Psoas muscle (tissue), 7 donors: ENCODE measurements at regions not wholly inside any gene's neighbourhood (a gene's known extent, or its start where the extent isn't known, plus 50 kb on each side); places are given as distances from the start of the nearest gene placed in this dataset.

ENCODE experiments used
- ATAC-seq, 4 donors: fragments of 200-7000 bp; cut with Tn5 transposase; one replicate each; pipeline ENCODE4 v1.9.1; 2020; ENCODE audit warnings: moderate library complexity in 3 of 4, mild to moderate bottlenecking in 2 of 4
- DNase-seq, 2 donors: peaks; one replicate each; pipeline ENCODE4 v3.0.0-alpha.2; 2020
- H3K27ac ChIP-seq: fragments of 200-600 bp; one replicate; pipeline ENCODE4 v1.8.0; 2022
- H3K27me3 ChIP-seq, 3 donors: fragments of 200-600 bp in 1 of 3; one replicate each; pipeline versions ENCODE4 v1.6.1 to v1.8.0; 2013 to 2022; ENCODE audit warnings: low read length in 2 of 3, mild to moderate bottlenecking in 2 of 3, moderate library complexity in 1 of 3; ENCODE audit not compliant: insufficient read depth in 3 of 3
- H3K36me3 ChIP-seq, 2 donors: fragments of 200-600 bp in 1 of 2; one replicate each; pipeline versions ENCODE4 v1.6.1 to v1.8.0; 2013 to 2022; ENCODE audit warnings: low read depth in 1 of 2, mild to moderate bottlenecking in 1 of 2, moderate library complexity in 1 of 2; ENCODE audit not compliant: insufficient read depth in 1 of 2
- H3K4me1 ChIP-seq: fragments of 200-600 bp; one replicate; pipeline ENCODE4 v1.8.0; 2022
- H3K4me3 ChIP-seq: fragments of 200-600 bp; one replicate; pipeline ENCODE4 v1.8.0; 2022; ENCODE audit warnings: mild to moderate bottlenecking
- H3K9me3 ChIP-seq: fragments of 200-600 bp; one replicate; pipeline ENCODE4 v1.8.0; 2022
- CTCF ChIP-seq: fragments of 200-600 bp; IDR thresholded peaks from one replicate; pipeline ENCODE4 v1.8.0; 2022; ENCODE audit warnings: antibody characterized with exemption
- WGBS, 3 donors: extraction: QIAGEN DNeasy Blood & Tissue Kit; methylation state at CpG; one replicate each; pipeline versions ENCODE4 v1.1.6 to v1.1.7; 2013; 5-methylcytosine and 5-hydroxymethylcytosine counted together
- intact Hi-C, 2 donors: fragments of 100-400 bp; cut with DNase I; formaldehyde crosslinking; loops; one replicate each; pipeline versions ENCODE4 v1.11.0 to v1.14.2; 2022
- donor health status: healthy with polysubstance abuse.
- donor health status: DM: no; HTN: no; CAD: no; lungs with moderate emphysema.
- donor health status: Bipolar disorder and iron deficiency.
- donor health status: healthy.
- donor health status: DM: yes; HTN: yes; CAD: no.
- donor health status: DM: no; HTN: no; CAD: no.
- donor health status: DM: yes; HTN: yes; CAD: no.

GRCh38 chr1:189496768-189497167, 980.9 kb downstream of the BRINP3 start:
- DNase-seq (no peak), ATAC-seq (no peak)
- intact Hi-C loops: no loop called here
- Histone ChIP-seq H3K27ac (no peak overlapping the region), H3K36me3 (no peaks in the 10 kb centered on the region), H3K4me3 (no peak overlapping the region), H3K4me1 (no peaks in the 10 kb centered on the region), H3K27me3 (no peaks in the 10 kb centered on the region), H3K9me3 (no peaks in the 10 kb centered on the region)
- no peak for TF ChIP-seq CTCF
- WGBS, 3 donors: 77 to 85% (median 81%) methylated on average over 2 of the region's 2 CpGs

- TF ChIP-seq CTCF: no peak
- ATAC-seq: no peak
- H3K4me3 ChIP-seq: no peak overlapping the region
- H3K9me3 ChIP-seq: no peaks in the 10 kb centered on the region
- no peak for DNase-seq
- 78 to 81% (median 80%) methylated on average over 4 of the region's 4 CpGs for WGBS, 3 donors
- no peak overlapping the region for H3K27ac ChIP-seq
- no peaks in the 10 kb centered on the region for H3K4me1 ChIP-seq
- intact Hi-C loops: no loop called here
- H3K36me3 ChIP-seq: no peaks in the 10 kb centered on the region
- no peaks in the 10 kb centered on the region for H3K27me3 ChIP-seq
These were observed 977.9 kb downstream of the BRINP3 start for GRCh38 chr1:189499736-189500135.

GRCh38 chr1:189500778-189501177, 976.9 kb downstream of the BRINP3 start:
- no peak for DNase-seq
- Histone ChIP-seq H3K4me3 (no peak overlapping the region), H3K36me3 (no peaks in the 10 kb centered on the region), H3K27me3 (no peaks in the 10 kb centered on the region), H3K27ac (no peak overlapping the region), H3K9me3 (no peaks in the 10 kb centered on the region), H3K4me1 (no peaks in the 10 kb centered on the region)
- TF ChIP-seq CTCF: no peak
- 39 to 51% (median 42%) methylated on average over 2 of the region's 2 CpGs for WGBS, 3 donors
- intact Hi-C loops: no loop called here
- ATAC-seq: no peak

- DNase-seq (no peak), ATAC-seq (no peak)
- no peaks in the 10 kb centered on the region for H3K27me3 ChIP-seq
- no peak for TF ChIP-seq CTCF
- no peaks in the 10 kb centered on the region for H3K9me3 ChIP-seq
- H3K4me3 ChIP-seq: no peak overlapping the region
- no peaks in the 10 kb centered on the region for H3K36me3 ChIP-seq
- intact Hi-C loops: no loop called here
- no peak overlapping the region for H3K27ac ChIP-seq
- no peaks in the 10 kb centered on the region for H3K4me1 ChIP-seq
These were observed 966.8 kb downstream of the BRINP3 start for GRCh38 chr1:189510827-189511226.

GRCh38 chr1:189513091-189513490, 964.6 kb downstream of the BRINP3 start:
- H3K27ac ChIP-seq: no peak overlapping the region
- H3K4me3 ChIP-seq: no peak overlapping the region
- no peak for TF ChIP-seq CTCF
- DNase-seq (peak in 1 of 2 donors; percentile 13), ATAC-seq (no peak)
- intact Hi-C loops: no loop called here
- no peaks in the 10 kb centered on the region for H3K36me3 ChIP-seq
- H3K27me3 ChIP-seq: no peaks in the 10 kb centered on the region
- no peaks in the 10 kb centered on the region for H3K9me3 ChIP-seq
- 81 to 86% (median 82%) methylated on average over 6 of the region's 6 CpGs for WGBS, 3 donors
- no peaks in the 10 kb centered on the region for H3K4me1 ChIP-seq
